Non-pigmented ciliary epithelial cell (primary cell): ENCODE measurements at regions not wholly inside any gene's neighbourhood (a gene's known extent, or its start where the extent isn't known, plus 50 kb on each side); places are given as distances from the start of the nearest gene placed in this dataset.

ENCODE experiments used
- DNase-seq: peaks from one replicate; pipeline ENCODE4 v3.0.0-alpha.2; 2010; ENCODE audit warnings: low read depth

DNA sequence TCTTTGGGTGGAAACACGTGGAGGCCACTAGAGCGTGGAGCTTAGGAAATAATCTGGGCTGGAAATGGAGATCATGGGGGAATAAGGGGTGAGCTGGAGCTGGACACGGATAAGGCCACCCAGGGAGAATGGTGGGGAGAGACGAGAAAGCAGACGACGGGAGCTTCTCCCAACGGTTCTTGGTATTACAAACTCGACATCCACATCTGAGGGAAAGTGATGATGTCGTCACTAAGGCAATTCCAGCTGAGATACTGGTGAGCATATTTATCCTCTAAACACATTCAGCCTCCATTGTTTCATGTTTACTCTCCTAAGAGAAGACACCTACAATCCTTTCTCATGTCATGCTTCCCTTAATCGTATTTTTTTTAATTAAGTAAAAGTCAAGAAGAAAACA, 50.2 kb upstream of the SNX9 start:
- DNase-seq = no peak
